ENCODE measurements at regions not wholly inside any gene's neighbourhood (a gene's known extent, or its start where the extent isn't known, plus 50 kb on each side); places are given as distances from the start of the nearest gene placed in this dataset.

DNA sequence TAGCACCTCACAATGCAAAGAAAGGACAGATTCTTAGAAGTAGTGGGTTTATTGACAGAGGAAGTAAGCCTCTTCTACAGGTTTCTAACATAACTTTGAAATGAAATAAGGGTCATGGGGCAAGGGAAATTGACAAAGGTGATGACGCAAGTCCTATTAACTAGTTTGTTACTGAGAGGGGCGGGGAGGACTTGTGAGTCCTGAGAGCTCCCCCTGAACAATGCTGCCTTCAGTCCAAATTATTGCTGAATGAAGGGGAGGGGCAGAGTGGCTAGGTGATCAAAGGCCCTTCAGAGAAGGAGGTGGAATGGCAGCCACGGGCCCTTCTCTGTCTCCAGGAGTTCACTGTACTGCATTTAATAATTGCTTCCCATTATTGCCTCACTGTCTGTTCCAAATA, 390.0 kb downstream of the MEIS1 start:
- 10 to 100% (median 74%) methylated on average over 1 to 3 of the region's 3 CpGs; no CpG with 5 or more reads in 6 of the 10 experiments for WGBS, 10 experiments
- no peak overlapping the region for H3K27ac ChIP-seq
- ATAC-seq (replicated peaks in 6 of 8) = no peak
- in situ Hi-C loops (cut with MboI; ENCODE audit: low pct_unique_long_range_greater_than_20kb in 2 of 9, low sequenced_read_pairs in 9 of 9, unreplicated experiment in 9 of 9) = no loop called here
- H3K4me3 ChIP-seq = no peak overlapping the region
- peaks cover 0 to 5% of the 10 kb centered on the region in 2 donors for H3K4me1 ChIP-seq (replicated peaks in 1 of 2)

DNA sequence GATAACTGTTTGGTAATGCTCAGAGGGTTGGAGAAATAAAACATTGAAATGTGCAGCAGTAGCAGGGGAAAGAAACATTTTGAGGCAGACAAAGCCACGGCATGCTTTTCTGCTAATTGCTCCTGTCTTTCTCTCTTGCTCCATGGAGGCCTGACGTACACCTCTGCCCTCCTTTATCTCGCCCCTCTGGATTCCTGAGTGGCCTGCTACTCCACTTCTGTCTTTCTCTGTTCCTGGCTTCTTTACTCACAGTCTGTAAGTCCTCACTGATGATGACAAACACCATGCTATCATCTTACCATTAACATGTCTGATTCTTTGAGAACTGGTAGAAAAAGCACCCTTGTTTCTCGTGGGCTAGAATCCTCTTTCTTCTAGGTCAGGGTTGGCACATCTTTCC, 392.9 kb downstream of the MEIS1 start:
- no peak overlapping the region for H3K4me3 ChIP-seq
- ATAC-seq (replicated peaks in 6 of 8) = no peak
- H3K4me1 ChIP-seq (replicated peaks in 1 of 2) = peaks cover 0 to 5% of the 10 kb centered on the region in 2 donors
- in situ Hi-C loops (cut with MboI; ENCODE audit: low pct_unique_long_range_greater_than_20kb in 2 of 9, low sequenced_read_pairs in 9 of 9, unreplicated experiment in 9 of 9) = no loop called here
- no peak overlapping the region for H3K27ac ChIP-seq
- 30 to 100% (median 73%) methylated on average over 1 to 4 of the region's 4 CpGs; no CpG with 5 or more reads in 1 of the 10 experiments for WGBS, 10 experiments

DNA sequence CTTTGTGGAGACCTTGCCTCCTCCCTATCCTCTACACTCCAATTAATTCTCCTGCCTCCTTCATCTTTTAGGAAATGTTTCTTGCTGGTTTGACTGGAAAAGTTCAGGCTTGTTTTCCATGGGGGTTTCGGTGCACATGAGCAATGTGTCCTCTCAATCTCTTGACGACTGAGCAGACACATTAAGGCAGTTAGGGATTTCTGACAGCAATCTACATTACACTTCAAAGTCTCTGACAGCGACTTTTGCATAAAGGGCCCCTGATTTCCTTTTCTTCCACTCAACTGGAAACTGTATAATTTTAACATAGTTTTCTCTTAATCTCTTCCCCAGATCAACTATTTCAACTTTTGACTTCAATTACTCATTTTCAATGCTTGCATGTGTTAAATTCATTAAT, 394.0 kb downstream of the MEIS1 start:
- Histone ChIP-seq H3K27ac (no peak overlapping the region), H3K4me1 (replicated peaks in 1 of 2) (peaks cover 0 to 5% of the 10 kb centered on the region in 2 donors), H3K4me3 (no peak overlapping the region)
- in situ Hi-C loops (cut with MboI; ENCODE audit: low pct_unique_long_range_greater_than_20kb in 2 of 9, low sequenced_read_pairs in 9 of 9, unreplicated experiment in 9 of 9) = no loop called here
- ATAC-seq (replicated peaks in 6 of 8) = no peak
- 38 to 96% (median 69%) methylated on average over 1 to 3 of the region's 3 CpGs for WGBS, 10 experiments

DNA sequence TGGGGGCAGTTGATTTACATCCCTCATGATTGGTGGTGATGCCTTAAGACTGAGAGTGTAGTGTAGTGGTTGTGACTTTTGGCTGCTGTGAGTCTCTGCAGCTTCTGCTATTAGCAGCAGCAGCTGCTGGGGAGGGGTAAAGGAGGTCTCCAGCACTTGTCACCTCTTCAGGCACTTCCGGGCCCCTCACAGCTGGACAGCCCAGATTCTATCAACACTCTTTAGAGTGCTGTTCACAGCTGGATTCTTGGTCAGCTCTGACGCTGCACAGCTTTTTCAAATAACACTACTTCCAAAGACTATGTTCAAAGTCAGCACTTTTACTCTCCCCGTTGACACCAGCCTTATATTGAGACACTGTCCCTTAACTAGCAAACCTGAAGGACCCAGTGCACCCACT, 396.0 kb downstream of the MEIS1 start:
- H3K4me1 ChIP-seq (replicated peaks in 1 of 2) = no peaks in the 10 kb centered on the region
- in situ Hi-C loops (cut with MboI; ENCODE audit: low pct_unique_long_range_greater_than_20kb in 2 of 9, low sequenced_read_pairs in 9 of 9, unreplicated experiment in 9 of 9) = no loop called here
- 0 to 92% (median 67%) methylated on average over 1 to 2 of the region's 3 CpGs; no CpG with 5 or more reads in 3 of the 10 experiments for WGBS, 10 experiments
- no peak for ATAC-seq (replicated peaks in 6 of 8)
- no peak overlapping the region for H3K4me3 ChIP-seq
- no peak overlapping the region for H3K27ac ChIP-seq

DNA sequence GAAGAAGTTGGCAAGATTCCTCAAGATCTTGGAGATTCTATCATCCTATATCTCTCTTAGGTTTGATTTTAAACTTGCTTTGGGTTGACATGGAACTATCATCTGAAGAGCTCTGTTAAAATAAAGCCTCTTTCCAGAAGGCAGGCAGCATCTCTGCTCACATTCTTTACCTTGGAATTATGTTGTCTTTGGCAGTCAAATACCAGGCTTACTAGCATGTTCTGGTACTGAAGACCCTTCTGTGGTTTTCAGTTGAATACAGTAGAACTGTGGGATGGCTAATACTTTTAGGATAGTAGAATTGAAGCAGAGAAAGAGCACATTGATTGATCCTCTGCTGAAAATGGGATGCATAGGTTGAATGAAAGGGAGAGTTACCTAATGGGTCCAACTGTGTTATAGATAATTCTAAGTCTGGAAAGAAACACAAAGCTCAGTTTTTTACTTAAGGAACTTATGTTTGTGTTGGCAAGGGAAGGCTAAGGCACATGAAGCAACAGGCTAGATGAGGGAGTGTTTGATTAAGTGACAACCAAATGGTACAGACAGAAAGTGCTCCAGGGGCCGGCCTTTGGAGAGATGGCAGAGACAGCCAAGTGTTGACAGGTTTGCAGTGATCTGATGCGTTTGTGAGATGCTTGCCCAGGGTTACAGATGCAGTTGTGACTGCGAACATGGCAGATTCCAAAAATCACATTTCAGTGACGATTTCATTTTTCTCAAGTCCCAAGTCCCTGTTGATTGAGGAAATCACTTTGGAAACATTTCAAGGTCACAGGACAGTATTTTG, 397.9 kb downstream of the MEIS1 start:
- H3K4me3 ChIP-seq = no peak overlapping the region
- ATAC-seq (replicated peaks in 6 of 8) = no peak
- H3K27ac ChIP-seq = no peak overlapping the region
- H3K4me1 ChIP-seq (replicated peaks in 1 of 2) = no peaks in the 10 kb centered on the region
- WGBS, 10 experiments = 0 to 89% (median 31%) methylated on average over 1 to 4 of the region's 4 CpGs; no CpG with 5 or more reads in 5 of the 10 experiments
- in situ Hi-C loops (cut with MboI; ENCODE audit: low pct_unique_long_range_greater_than_20kb in 2 of 9, low sequenced_read_pairs in 9 of 9, unreplicated experiment in 9 of 9) = no loop called here

DNA sequence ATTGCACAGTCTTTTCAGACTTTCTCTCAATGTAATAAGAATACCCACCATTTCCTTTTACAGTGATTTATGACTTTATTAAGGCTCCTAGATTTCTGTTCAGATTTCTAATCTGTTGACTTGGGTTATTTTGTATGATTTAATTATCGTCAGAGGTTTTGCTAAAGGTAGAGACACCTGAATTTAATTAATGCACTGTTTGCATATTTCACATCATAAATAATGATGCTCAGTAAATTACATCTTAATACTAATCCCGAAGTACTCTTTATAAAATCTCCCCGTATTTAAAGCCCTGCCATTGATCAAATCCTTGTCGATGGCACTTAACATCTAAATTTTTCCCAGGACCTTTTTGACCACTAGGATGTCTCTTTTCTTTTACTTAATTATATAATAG, 399.9 kb downstream of the MEIS1 start:
- H3K27ac ChIP-seq = no peak overlapping the region
- no peak for ATAC-seq (replicated peaks in 6 of 8)
- H3K4me3 ChIP-seq = no peak overlapping the region
- WGBS, 10 experiments = 77 to 100% (median 94%) methylated on average over 3 to 4 of the region's 4 CpGs; no CpG with 5 or more reads in 2 of the 10 experiments
- H3K4me1 ChIP-seq (replicated peaks in 1 of 2) = no peaks in the 10 kb centered on the region
- in situ Hi-C loops (cut with MboI; ENCODE audit: low pct_unique_long_range_greater_than_20kb in 2 of 9, low sequenced_read_pairs in 9 of 9, unreplicated experiment in 9 of 9) = no loop called here

DNA sequence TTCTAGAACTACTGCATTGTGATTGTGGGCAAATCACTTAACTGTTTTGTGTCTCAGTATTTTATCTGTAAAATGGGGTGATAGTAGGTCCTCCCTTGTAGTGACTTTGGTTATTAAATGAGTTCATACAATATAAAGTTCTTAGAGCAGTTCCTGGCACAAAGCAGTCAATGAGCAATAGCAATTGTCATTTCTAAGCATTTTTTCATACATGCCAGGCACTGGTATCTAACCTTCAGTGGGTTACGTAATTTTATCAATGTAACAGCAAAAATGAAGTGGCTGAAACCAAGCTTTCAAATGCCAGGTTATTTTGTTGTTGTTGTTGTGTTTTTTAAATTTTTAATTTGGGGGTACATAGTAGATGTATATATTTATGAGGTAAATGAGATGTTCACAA, 401.9 kb downstream of the MEIS1 start:
- 71 to 100% (median 97%) methylated on average over 1 of the region's 1 CpG; no CpG with 5 or more reads in 2 of the 10 experiments for WGBS, 10 experiments

DNA sequence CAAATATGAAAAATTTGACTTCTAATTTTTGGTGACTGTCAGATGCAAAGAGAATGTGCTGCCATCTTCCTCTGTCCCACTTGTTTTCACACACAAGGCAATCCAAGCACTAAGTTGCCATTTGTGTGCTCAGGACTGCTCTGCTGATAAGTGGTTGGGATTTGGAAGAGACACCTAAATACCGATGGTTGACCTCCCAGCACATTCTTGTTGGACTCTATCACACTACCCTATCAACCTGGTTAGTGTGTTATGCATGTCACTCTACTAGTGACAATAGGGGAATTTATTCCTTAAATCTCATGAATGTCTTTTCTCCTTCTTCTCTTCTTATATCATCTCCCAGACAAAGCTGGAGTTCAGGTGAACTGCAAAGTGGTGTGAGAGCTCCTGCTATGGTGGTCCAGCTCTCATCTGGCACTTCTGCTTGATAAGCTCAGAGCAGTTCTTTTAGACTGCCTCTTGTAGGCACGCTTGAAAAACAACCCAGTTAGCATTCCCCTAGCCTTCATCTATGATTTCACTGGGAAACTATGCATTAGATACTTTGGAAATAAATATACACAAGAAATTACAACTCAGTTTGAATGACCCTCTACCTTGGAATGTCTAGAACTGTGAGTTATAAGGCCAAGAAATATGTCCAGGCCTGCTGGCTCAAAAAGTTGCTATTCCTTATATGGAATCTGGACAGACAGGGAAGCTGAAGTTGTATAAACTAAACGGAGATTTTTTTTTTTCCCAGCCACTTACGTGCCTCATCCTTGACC, 404.8 kb downstream of the MEIS1 start:
- 0 to 100% (median 85%) methylated on average over 1 to 4 of the region's 4 CpGs; no CpG with 5 or more reads in 1 of the 10 experiments for WGBS, 10 experiments
- ATAC-seq (replicated peaks in 6 of 8) = peak in 2 of 8 experiments; percentile 76 to 79
- in situ Hi-C loops (cut with MboI; ENCODE audit: low pct_unique_long_range_greater_than_20kb in 2 of 9, low sequenced_read_pairs in 9 of 9, unreplicated experiment in 9 of 9) = no loop called here

More for the DNA sequence above, 401.9 kb downstream of the MEIS1 start:
- Histone ChIP-seq H3K27ac (no peak overlapping the region), H3K4me1 (replicated peaks in 1 of 2) (no peaks in the 10 kb centered on the region), H3K4me3 (no peak overlapping the region)
- in situ Hi-C loops (cut with MboI; ENCODE audit: low pct_unique_long_range_greater_than_20kb in 2 of 9, low sequenced_read_pairs in 9 of 9, unreplicated experiment in 9 of 9) = no loop called here
- no peak for ATAC-seq (replicated peaks in 6 of 8)

DNA sequence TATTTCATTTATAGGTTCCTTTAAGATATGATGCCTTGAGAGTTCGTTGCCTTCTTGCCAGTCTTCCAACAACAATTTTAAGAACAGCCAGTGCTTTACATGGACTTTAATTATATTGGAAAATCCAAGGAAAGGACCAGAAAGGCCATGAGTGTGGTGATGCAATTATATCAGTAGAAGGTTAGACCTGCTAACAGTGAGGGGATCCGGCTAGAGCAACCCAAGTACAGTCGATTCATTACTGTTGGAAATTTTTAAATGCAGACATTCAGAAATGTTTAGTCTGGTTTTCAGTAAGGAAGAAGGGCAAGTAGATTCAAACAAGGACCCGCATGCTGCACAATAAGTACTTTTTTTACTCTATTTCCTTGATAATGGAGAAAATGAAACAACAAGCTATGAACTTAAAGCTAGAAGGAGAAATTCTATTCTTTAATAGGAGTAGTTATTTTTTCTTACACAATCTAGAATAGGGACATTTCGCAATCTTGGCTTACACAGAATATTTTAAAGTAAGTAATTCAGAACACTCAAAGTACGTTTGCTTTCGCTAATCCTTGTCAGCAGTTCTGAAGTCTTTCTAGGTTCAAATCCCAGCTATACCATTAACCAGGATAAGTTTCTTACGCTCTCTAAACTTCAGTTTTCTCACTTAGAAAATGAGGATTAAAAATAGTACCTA, 405.5 kb downstream of the MEIS1 start:
- Histone ChIP-seq H3K4me1 (replicated peaks in 1 of 2) (peaks cover 14 to 21% of the 10 kb centered on the region in 2 donors), H3K4me3 (no peak overlapping the region), H3K27ac (no peak overlapping the region)
- 47 to 100% (median 93%) methylated on average over 1 to 8 of the region's 8 CpGs for WGBS, 10 experiments
- no peak for ATAC-seq (replicated peaks in 6 of 8)
- in situ Hi-C loops (cut with MboI; ENCODE audit: low pct_unique_long_range_greater_than_20kb in 2 of 9, low sequenced_read_pairs in 9 of 9, unreplicated experiment in 9 of 9) = no loop called here

More for the DNA sequence above, 404.8 kb downstream of the MEIS1 start:
- Histone ChIP-seq H3K4me3 (no peak overlapping the region), H3K27ac (no peak overlapping the region), H3K4me1 (replicated peaks in 1 of 2) (peaks cover 11 to 14% of the 10 kb centered on the region in 2 donors)

DNA sequence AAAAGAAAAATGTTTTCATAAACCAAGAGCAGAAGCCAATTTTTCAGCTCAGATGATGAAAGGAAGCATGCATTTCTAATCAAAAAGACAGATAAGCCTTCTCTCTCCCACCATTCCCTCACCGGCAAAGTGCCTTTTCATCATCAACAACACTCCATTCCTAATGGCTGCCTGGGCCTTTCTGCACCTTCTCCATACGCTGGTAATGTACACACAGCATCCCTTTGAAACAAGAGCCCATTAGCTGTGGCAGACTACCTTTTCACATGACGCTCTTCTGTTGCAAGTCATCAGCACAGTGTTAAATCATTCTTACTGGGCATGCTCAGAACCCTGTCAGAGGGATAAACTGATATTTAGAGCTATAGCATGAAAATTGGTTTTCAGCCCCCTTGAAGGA, 408.9 kb downstream of the MEIS1 start:
- Histone ChIP-seq H3K4me1 (replicated peaks in 1 of 2) (peaks cover 14 to 29% of the 10 kb centered on the region in 2 donors), H3K4me3 (no peak overlapping the region), H3K27ac (peak overlapping the region; percentile 2 to 24)
- in situ Hi-C loops (cut with MboI; ENCODE audit: low pct_unique_long_range_greater_than_20kb in 2 of 9, low sequenced_read_pairs in 9 of 9, unreplicated experiment in 9 of 9) = no loop called here
- peak in 5 of 8 experiments; percentile 56 to 86 (median 70) for ATAC-seq (replicated peaks in 6 of 8)
- WGBS, 10 experiments = 43 to 92% (median 69%) methylated on average over 1 to 3 of the region's 3 CpGs; no CpG with 5 or more reads in 1 of the 10 experiments

DNA sequence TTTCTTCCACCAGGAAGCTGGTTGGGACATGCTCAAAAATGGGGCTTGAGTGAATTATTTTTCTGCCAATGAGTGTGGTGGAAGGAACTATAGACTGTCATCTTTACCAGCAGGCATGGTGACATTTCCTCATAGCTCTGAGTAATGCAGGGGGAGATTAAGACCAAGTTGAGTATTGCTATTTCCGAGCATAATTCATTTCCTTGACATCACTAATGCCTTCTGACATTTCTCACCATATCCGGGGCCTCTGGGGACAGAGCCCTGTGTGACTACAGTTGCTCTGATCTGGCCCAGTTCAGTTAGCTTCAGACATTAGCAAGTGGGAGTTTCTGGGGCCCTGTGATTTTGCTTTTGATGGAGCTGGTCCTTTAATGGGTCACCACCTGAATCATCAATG, 410.4 kb downstream of the MEIS1 start:
- ATAC-seq (replicated peaks in 6 of 8) = peak in 6 of 8 experiments; percentile 34 to 97 (median 93)
- Histone ChIP-seq H3K27ac (no peak overlapping the region), H3K4me1 (replicated peaks in 1 of 2) (peaks cover 19 to 30% of the 10 kb centered on the region in 2 donors), H3K4me3 (no peak overlapping the region)
- in situ Hi-C loops (cut with MboI; ENCODE audit: low pct_unique_long_range_greater_than_20kb in 2 of 9, low sequenced_read_pairs in 9 of 9, unreplicated experiment in 9 of 9) = no loop called here
- 0 to 86% (median 14%) methylated on average over 1 to 2 of the region's 2 CpGs; no CpG with 5 or more reads in 5 of the 10 experiments for WGBS, 10 experiments

DNA sequence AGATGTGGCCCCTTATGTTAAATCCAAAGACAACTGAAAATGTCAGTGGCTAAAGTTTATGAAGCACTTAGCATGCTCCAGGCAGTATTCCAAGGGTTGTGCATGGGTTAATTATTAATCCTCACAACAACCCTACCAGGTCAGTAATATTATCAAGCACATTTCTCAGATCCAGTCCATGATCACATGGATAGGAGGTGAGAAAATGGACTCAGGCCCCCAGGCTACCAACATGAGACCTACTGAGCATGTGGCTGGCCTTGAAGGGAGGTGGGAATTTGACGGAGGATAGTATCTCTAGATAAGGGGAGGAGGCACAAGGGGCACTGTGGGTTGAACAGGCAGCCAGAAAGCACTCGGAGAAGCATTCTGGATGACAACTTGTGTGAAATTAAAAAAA, 412.0 kb downstream of the MEIS1 start:
- Histone ChIP-seq H3K4me1 (replicated peaks in 1 of 2) (peaks cover 33 to 40% of the 10 kb centered on the region in 2 donors), H3K4me3 (no peak overlapping the region), H3K27ac (no peak overlapping the region)
- in situ Hi-C loops (cut with MboI; ENCODE audit: low pct_unique_long_range_greater_than_20kb in 2 of 9, low sequenced_read_pairs in 9 of 9, unreplicated experiment in 9 of 9) = no loop called here
- WGBS, 10 experiments = 20 to 94% (median 80%) methylated on average over 1 to 2 of the region's 2 CpGs; no CpG with 5 or more reads in 3 of the 10 experiments
- ATAC-seq (replicated peaks in 6 of 8) = no peak

All from motor neuron (in vitro differentiated cells).